ENCODE measurements at regions not wholly inside any gene's neighbourhood (a gene's known extent, or its start where the extent isn't known, plus 50 kb on each side); places are given as distances from the start of the nearest gene placed in this dataset.

GRCh38 chr12:66739266-66739665 is 60.4 kb upstream of the GRIP1 start:
- TF ChIP-seq, protein P1, sequence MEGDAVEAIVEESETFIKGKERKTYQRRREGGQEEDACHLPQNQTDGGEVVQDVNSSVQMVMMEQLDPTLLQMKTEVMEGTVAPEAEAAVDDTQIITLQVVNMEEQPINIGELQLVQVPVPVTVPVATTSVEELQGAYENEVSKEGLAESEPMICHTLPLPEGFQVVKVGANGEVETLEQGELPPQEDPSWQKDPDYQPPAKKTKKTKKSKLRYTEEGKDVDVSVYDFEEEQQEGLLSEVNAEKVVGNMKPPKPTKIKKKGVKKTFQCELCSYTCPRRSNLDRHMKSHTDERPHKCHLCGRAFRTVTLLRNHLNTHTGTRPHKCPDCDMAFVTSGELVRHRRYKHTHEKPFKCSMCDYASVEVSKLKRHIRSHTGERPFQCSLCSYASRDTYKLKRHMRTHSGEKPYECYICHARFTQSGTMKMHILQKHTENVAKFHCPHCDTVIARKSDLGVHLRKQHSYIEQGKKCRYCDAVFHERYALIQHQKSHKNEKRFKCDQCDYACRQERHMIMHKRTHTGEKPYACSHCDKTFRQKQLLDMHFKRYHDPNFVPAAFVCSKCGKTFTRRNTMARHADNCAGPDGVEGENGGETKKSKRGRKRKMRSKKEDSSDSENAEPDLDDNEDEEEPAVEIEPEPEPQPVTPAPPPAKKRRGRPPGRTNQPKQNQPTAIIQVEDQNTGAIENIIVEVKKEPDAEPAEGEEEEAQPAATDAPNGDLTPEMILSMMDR (IDR thresholded peaks at IDR 0.05), result no peak
- TF ChIP-seq POLR2A (IDR thresholded peaks at IDR 0.05), result no peak

All from lower leg skin (tissue), 3 donors.